HG02885 (cell line): ENCODE measurements at regions not wholly inside any gene's neighbourhood (a gene's known extent, or its start where the extent isn't known, plus 50 kb on each side); places are given as distances from the start of the nearest gene placed in this dataset.
"Not testable (repeated sequence)": the region's sequence is repeated elsewhere in the genome, so short reads cannot be mapped to it uniquely, and the experiment has no call there.

Source experiments
- ATAC-seq: cut with Tn5 transposase; IDR thresholded peaks from one replicate; pipeline ENCODE4 v1.9.1; 2021; ENCODE audit warnings: mild to moderate bottlenecking; ENCODE audit not compliant: unreplicated experiment, poor library complexity

DNA sequence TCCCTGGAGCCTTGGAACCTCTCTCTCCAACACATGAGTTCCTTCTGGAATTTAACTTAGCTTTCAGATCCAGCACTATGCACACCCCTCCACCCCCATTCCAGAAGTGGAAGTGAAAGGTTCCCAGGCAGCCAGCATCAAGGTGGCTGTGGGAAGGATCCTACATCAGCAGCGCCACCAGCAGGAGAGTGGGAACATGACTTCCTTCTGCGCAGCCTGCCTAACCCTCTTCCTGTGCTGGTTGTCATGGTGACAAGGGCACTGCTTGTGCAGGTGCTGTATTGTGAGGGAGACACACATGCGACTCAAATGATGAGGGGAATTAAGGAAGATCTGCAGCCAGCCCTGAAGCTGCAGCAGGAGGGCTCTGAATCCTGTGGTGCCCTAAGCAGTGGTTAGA is 904.5 kb upstream of the API5 start:
- ATAC-seq = no peak

GRCh38 chr11:42410251-42410955 is 901.4 kb upstream of the API5 start:
- ATAC-seq = no peak

GRCh38 chr11:42412590-42412989 is 899.2 kb upstream of the API5 start:
- ATAC-seq = no peak

GRCh38 chr11:42417691-42418090 is 894.1 kb upstream of the API5 start:
- ATAC-seq = no peak

DNA sequence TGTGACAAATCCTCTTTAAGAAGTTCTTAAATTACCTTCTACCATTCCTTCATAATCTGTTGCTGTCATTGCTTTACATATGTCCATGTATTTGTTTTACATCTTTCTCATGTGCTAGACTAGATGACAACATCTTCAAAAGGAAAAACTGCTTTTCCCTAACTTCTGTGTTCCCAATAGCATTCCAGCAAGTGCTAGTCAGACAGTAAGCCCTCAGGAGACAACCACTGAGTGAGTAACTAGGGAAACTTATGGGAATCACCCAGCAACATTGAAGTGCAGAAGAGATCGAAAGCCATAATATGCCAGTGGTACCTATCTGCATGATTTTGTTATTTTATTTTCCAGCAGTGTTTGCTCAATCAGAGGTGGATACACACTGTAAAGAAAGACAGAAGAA is 889.7 kb upstream of the API5 start:
- ATAC-seq = no peak

GRCh38 chr11:42434911-42435310 is 876.9 kb upstream of the API5 start:
- ATAC-seq = not testable (repeated sequence)

DNA sequence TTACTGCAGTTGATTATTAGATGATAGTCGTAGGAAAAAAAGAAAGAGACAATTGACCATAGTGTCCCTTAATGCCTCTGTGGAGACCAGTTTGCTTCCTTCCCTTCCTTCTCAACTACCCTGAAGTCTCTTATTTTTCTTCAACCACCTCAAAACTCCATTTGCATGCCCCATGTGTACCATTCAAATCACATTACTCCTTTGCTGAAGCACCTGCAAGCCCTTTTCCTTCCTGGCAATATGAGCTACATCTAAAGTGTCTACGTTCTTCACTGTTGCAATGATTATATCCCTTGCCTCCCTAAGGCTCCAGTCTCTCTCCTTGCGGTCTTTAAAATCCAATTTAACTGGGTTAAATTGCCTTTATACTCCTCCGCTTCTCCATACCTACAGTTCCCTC is 867.4 kb upstream of the API5 start:
- ATAC-seq = no peak

DNA sequence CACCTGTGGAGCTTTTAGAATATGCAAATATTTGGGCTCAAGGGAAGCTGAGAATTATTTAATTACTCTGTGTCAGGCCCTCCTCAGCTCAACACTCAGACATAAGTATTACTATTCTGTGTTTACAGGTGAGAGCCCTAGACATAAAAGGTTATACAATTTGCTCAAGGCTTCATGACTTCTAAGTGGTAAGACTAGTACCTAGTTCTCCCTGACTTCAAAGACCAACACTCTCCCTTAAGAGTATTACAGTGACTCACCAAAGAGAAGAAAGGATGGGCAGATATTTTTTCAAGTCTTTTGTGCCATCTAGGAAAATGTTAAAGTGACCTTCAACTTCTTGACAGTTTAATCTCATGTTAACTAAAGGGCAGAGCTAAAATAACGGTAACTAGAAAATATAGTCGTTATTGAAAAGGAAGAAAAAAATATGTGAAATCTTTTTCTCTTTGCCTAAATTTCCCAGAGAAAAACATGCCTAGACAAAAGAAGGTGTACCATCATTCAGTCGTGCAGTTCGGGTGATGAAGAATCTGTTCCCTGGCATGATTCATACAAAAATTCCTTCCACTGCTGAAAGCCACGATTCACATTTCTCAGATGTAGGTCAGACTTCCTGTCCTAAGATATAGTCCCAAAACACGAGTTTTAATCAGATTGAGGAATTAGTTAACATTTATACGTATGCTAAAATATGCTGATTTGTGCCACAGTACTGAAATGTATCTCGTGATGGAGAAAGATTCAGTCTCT is 849.1 kb upstream of the API5 start:
- ATAC-seq = no peak

DNA sequence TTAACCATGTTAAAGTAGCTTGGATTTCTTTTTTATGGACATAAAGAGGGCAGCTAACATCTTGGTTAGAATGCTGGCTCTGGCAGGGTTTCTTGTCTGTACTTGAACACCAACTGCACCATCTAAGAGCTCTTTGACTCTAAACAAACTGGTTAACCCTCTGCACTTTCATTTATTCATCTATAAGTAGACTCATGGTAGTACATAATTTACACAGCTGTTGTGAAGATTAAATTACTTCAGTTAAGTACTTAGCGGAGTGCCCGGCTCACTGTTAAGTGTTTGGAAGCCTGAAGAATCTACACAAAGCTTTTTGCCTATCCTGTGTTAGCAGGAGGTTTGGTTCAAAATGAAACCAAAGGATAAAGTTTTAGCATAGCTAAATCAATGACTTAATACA is 846.2 kb upstream of the API5 start:
- ATAC-seq = no peak

- ATAC-seq = no peak
These were observed 838.7 kb upstream of the API5 start for GRCh38 chr11:42473106-42473505.

- no peak for ATAC-seq
These were observed 829.0 kb upstream of the API5 start for GRCh38 chr11:42482822-42483221.

DNA sequence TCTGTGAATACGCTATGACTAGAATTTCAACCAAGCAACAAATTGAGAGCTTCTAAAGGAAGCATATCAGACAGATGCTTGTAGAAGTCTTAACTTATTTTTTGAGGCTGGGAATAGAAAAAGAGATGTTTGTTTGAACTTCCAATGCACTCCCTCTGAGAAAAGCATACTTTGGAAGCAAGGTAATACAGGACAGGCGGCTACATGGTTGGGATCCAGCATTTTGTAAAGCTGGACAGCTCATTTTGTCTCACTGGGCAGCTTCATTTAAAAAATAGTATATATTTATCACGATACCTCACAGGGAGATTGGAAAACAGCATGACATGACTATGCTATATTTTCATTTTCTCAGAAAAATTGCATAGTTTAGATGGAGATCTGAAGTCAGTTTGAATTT is 821.3 kb upstream of the API5 start:
- ATAC-seq = no peak

- ATAC-seq = no peak
These were observed 817.3 kb upstream of the API5 start for GRCh38 chr11:42494459-42494858.

- ATAC-seq = no peak
These were observed 812.8 kb upstream of the API5 start for GRCh38 chr11:42498971-42499370.

DNA sequence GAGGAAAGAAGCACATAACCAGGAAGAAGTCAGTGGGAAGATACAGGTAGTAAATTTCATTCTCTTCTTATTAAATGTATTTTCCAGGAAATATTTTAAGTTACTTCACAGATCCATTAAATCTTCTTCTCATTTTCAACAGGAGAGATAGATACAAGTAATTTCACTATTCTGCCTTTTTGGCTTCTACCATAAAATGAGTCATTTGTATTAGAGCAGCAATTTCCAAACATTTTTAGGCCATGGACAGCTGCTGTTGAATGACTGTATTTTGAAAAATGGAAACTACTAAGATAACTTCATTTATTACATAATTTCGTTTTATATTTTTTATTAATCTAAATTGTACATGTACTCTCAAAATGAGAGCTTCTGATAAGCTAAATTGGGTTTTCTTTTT is 809.6 kb upstream of the API5 start:
- no peak for ATAC-seq

DNA sequence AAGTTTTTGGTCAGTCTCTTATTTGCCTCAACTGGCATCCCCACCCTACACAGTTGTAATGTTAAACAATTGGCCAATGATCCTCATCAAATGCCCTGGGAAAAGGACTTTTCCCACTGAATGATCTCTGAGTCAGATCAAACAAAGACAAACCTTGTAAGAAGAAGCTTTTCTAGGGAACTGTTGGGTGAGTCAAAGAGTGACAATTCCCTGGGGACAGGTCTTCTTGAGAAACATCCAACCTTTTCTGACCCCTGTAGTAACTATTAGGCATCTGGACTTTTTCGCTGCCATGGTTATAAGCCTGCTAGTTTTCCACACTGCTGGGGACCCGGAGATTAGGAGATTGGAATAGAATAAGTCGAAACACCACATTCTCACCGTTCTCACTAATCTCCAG is 789.8 kb upstream of the API5 start:
- ATAC-seq = no peak

- peak; percentile 98 for ATAC-seq
These were observed 787.1 kb upstream of the API5 start for GRCh38 chr11:42524534-42525227.

DNA sequence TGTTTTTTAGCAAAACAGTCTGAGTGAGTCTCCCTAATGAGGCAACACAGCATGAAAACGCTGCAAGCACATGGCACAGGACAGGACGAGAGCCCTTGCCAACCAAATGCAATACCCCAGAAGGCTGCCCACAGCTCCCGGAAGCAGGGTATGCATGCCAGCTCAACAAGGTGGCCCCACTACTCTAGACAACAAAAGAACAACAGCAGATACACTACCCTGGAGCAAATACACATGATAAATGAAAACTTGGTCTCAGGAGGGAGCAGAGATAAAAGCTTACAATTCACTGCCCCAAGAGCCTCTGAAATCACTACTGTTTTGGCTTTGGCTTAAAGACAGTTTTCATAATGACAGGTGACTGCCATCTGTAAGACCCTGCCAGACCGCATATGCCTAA is 785.4 kb upstream of the API5 start:
- ATAC-seq = no peak

- ATAC-seq = no peak
These were observed 783.3 kb upstream of the API5 start for GRCh38 chr11:42528471-42528870.

DNA sequence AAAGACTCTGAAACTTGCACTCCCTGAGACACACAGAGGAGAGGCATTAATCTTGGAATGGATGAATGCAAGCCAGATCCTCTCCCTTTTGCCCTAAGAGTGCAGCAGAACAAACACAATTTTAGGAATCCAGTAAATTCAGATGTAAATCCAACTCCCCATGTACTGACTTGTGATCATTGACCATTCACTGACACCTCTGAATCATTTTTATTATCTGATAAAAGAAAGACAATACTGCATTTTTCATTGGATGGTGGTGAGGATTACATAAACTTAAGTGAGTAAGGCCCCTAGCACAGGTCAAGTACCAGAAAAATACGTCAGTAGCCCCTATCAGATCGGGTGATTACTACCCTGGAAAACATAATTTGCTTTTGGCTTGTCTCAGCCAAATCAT is 782.9 kb upstream of the API5 start:
- no peak for ATAC-seq

GRCh38 chr11:42536611-42537360 is 775.0 kb upstream of the API5 start:
- ATAC-seq = no peak
